NB4 (cell line): ENCODE measurements at regions not wholly inside any gene's neighbourhood (a gene's known extent, or its start where the extent isn't known, plus 50 kb on each side); places are given as distances from the start of the nearest gene placed in this dataset.

Experiments used
- POLR2A ChIP-seq: IDR thresholded peaks from 2 replicates; pipeline ENCODE4 v1.6.1; 2011; ENCODE audit warnings: mild to moderate bottlenecking; ENCODE audit not compliant: insufficient read length; ENCODE audit errors: extremely low read depth
- TF ChIP-seq, protein P1 (sequence below): IDR thresholded peaks from one replicate; pipeline ENCODE4 v1.5.1; 2012; ENCODE audit warnings: low read depth, low read length
- TF ChIP-seq, protein P2 (sequence below): IDR thresholded peaks from 2 replicates; pipeline ENCODE4 v1.6.1; 2011; ENCODE audit warnings: low read depth, low read length

DNA sequence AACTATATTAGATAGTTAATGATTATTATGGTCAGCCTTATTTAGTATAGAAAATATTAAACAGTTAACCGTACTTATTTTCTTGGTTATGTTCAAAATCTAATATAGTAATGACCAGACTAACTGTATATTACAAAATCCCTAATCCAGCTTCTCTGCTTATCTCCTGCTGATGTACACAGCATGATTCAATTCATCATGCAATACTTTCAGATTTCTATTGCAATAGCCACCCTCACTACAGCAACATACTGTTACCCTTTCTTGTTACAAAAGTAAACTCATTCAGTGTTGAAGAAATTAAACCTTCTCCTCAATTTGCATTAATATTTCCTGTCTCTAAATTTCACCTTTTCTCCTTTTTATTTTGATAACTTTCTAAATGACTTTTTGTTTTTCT is 1375.0 kb upstream of the NUDT12 start:
- TF ChIP-seq POLR2A = no peak
- TF ChIP-seq, protein P1, sequence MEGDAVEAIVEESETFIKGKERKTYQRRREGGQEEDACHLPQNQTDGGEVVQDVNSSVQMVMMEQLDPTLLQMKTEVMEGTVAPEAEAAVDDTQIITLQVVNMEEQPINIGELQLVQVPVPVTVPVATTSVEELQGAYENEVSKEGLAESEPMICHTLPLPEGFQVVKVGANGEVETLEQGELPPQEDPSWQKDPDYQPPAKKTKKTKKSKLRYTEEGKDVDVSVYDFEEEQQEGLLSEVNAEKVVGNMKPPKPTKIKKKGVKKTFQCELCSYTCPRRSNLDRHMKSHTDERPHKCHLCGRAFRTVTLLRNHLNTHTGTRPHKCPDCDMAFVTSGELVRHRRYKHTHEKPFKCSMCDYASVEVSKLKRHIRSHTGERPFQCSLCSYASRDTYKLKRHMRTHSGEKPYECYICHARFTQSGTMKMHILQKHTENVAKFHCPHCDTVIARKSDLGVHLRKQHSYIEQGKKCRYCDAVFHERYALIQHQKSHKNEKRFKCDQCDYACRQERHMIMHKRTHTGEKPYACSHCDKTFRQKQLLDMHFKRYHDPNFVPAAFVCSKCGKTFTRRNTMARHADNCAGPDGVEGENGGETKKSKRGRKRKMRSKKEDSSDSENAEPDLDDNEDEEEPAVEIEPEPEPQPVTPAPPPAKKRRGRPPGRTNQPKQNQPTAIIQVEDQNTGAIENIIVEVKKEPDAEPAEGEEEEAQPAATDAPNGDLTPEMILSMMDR = no peak
- TF ChIP-seq, protein P2, sequence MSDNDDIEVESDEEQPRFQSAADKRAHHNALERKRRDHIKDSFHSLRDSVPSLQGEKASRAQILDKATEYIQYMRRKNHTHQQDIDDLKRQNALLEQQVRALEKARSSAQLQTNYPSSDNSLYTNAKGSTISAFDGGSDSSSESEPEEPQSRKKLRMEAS = no peak
